A549 (cell line): ENCODE measurements at regions not wholly inside any gene's neighbourhood (a gene's known extent, or its start where the extent isn't known, plus 50 kb on each side); places are given as distances from the start of the nearest gene placed in this dataset.

Source experiments
- ATAC-seq, 2 experiments: fragments of 200-7000 bp in 1 of 2; fragments of >200 bp in 1 of 2; cut with Nextera tagmentation in 1 of 2; cut with Tn5 transposase in 1 of 2; 3 replicates each; pipeline versions ENCODE4 v1.8.0 to v1.9.1; 2018 to 2020; ENCODE audit warnings: mild to moderate bottlenecking in 1 of 2, moderate library complexity in 1 of 2
- CTCF ChIA-PET: fragments of 300-600 bp; sonication (Branson Sonifier 250); formaldehyde crosslinking; extraction: SDS; loops from one replicate; lab custom pipeline; 2021; ENCODE audit warnings: antibody characterized with exemption, inconsistent platforms; lab: Yijun Ruan, JAX
- POLR2A ChIA-PET: fragments of 350-600 bp; formaldehyde crosslinking; extraction: SDS; loops from one replicate; lab custom pipeline; 2021; ENCODE audit warnings: antibody characterized with exemption, inconsistent platforms; lab: Yijun Ruan, JAX
- DNase-seq, 2 experiments: peaks; one replicate each; pipeline versions ENCODE4 v3.0.0 to v3.0.0-alpha.2; 2011 to 2016; ENCODE audit warnings: low read depth in 1 of 2, low spot score in 1 of 2
- FAIRE-seq: peaks from 2 replicates; lab custom pipeline; 2011; peaks lifted over from hg19 to GRCh38; lab: Jason Lieb, UNC
- H3K27ac ChIP-seq, 2 experiments: fragments of >200 bp; sonication (Bioruptor Twin); formaldehyde crosslinking; 3 replicates each; pipeline ENCODE4 v1.5.1; 2016 to 2017
- H3K4me1 ChIP-seq: fragments of >200 bp; sonication (Bioruptor Twin); formaldehyde crosslinking; 3 replicates; pipeline ENCODE4 v1.6.1; 2016
- H3K4me2 ChIP-seq: fragments of >200 bp; sonication (Bioruptor Twin); formaldehyde crosslinking; 3 replicates; pipeline ENCODE4 v1.6.1; 2016
- H3K4me3 ChIP-seq: fragments of >200 bp; sonication (Bioruptor Twin); formaldehyde crosslinking; 3 replicates; pipeline ENCODE4 v1.5.1; 2016
- H3K9me3 ChIP-seq: fragments of >200 bp; sonication (Bioruptor Twin); formaldehyde crosslinking; 3 replicates; pipeline ENCODE4 v1.6.1; 2016
- BCL3 ChIP-seq: fragments of >200 bp; sonication (Bioruptor Twin); formaldehyde crosslinking; IDR thresholded peaks from 3 replicates; pipeline ENCODE4 v1.6.1; 2016
- BHLHE40 ChIP-seq: IDR thresholded peaks from 2 replicates; pipeline ENCODE4 v1.6.1; 2012; ENCODE audit warnings: low read depth, low read length, inconsistent platforms
- CBX8 ChIP-seq: fragments of 200-600 bp; sonication (generic); IDR thresholded peaks from 2 replicates; pipeline ENCODE4 v1.6.1; 2016
- CEBPB ChIP-seq, 2 experiments: fragments of >200 bp in 1 of 2; sonication (Bioruptor Twin) in 1 of 2; formaldehyde crosslinking in 1 of 2; IDR thresholded peaks; 2 replicates each; pipeline ENCODE4 v1.6.1; 2012 to 2016
- CHD2 ChIP-seq: fragments of 150-350 bp; IDR thresholded peaks from 2 replicates; pipeline ENCODE4 v1.6.1; 2014; ENCODE audit warnings: low read length; ENCODE audit not compliant: partially characterized antibody
- CHD4 ChIP-seq: fragments of 200-600 bp; sonication (generic); IDR thresholded peaks from 2 replicates; pipeline ENCODE4 v1.6.1; 2016; ENCODE audit warnings: antibody characterized with exemption, mild to moderate bottlenecking, borderline replicate concordance
- CTCF ChIP-seq: fragments of >200 bp; sonication (Bioruptor Twin); formaldehyde crosslinking; IDR thresholded peaks from 3 replicates; pipeline ENCODE4 v1.5.1; 2016
- EHMT2 ChIP-seq: fragments of 200-600 bp; sonication (generic); IDR thresholded peaks from 2 replicates; pipeline ENCODE4 v1.6.1; 2016; ENCODE audit warnings: antibody characterized with exemption, low read depth, mild to moderate bottlenecking, moderate library complexity
- ESRRA ChIP-seq: fragments of 150-350 bp; IDR thresholded peaks from 2 replicates; pipeline ENCODE4 v1.6.1; 2014; ENCODE audit warnings: mild to moderate bottlenecking, low read length, borderline replicate concordance
- HDAC2 ChIP-seq: fragments of 200-600 bp; sonication (generic); IDR thresholded peaks from 2 replicates; pipeline ENCODE4 v1.6.1; 2016
- HES2 ChIP-seq: fragments of >200 bp; sonication (Bioruptor Twin); formaldehyde crosslinking; IDR thresholded peaks from 2 replicates; pipeline ENCODE4 v1.6.1; 2016
- HOXA7 ChIP-seq: fragments of 250-450 bp; sonication (Bioruptor Pico); IDR thresholded peaks from 2 replicates; pipeline ENCODE4 v1.5.0; 2020; ENCODE audit warnings: mild to moderate bottlenecking, moderate library complexity
- MAX ChIP-seq: IDR thresholded peaks from 2 replicates; pipeline ENCODE4 v1.6.1; 2012
- MYC ChIP-seq: IDR thresholded peaks from 2 replicates; pipeline ENCODE4 v1.6.1; 2012; ENCODE audit warnings: mild to moderate bottlenecking, inconsistent platforms, low read length, improper control_type of control experiment, borderline replicate concordance
- NFE2L2 ChIP-seq: fragments of 150-350 bp; conservative IDR thresholded peaks from 2 replicates; pipeline ENCODE4 v1.6.1; 2014; ENCODE audit warnings: low read length
- NPAS2 ChIP-seq: fragments of 250-450 bp; sonication (Bioruptor Pico); IDR thresholded peaks from 2 replicates; pipeline ENCODE4 v1.8.0; 2022; ENCODE audit warnings: mild to moderate bottlenecking, moderate library complexity, borderline replicate concordance
- NR3C1 ChIP-seq: fragments of >200 bp; sonication (Bioruptor Twin); formaldehyde crosslinking; IDR thresholded peaks from 3 replicates; pipeline ENCODE4 v1.6.1; 2017
- PHF8 ChIP-seq: fragments of 200-600 bp; sonication (generic); IDR thresholded peaks from 2 replicates; pipeline ENCODE4 v1.6.1; 2016; ENCODE audit warnings: low read depth, mild to moderate bottlenecking, antibody characterized with exemption, moderate library complexity, borderline replicate concordance
- POLR2A ChIP-seq: IDR thresholded peaks from 2 replicates; pipeline ENCODE4 v1.6.1; 2012; ENCODE audit warnings: mild to moderate bottlenecking, low read length
- RAD21 ChIP-seq, 2 experiments: fragments of >200 bp in 1 of 2; sonication (Bioruptor Twin) in 1 of 2; formaldehyde crosslinking in 1 of 2; IDR thresholded peaks in 1 of 2; conservative IDR thresholded peaks in 1 of 2; 2 replicates in 1 of 2; 3 replicates in 1 of 2; pipeline ENCODE4 v1.6.1; 2012 to 2018; ENCODE audit warnings: inconsistent platforms in 1 of 2
- RARB ChIP-seq: fragments of 250-450 bp; sonication (Bioruptor Pico); IDR thresholded peaks from 2 replicates; pipeline ENCODE4 v1.8.0; 2021; ENCODE audit warnings: mild to moderate bottlenecking, moderate library complexity
- SMC3 ChIP-seq: fragments of >200 bp; sonication (Bioruptor Twin); formaldehyde crosslinking; IDR thresholded peaks from 3 replicates; pipeline ENCODE4 v1.6.1; 2018; ENCODE audit warnings: inconsistent platforms
- TFCP2L1 ChIP-seq: fragments of 250-450 bp; sonication (Bioruptor Pico); IDR thresholded peaks from 2 replicates; pipeline ENCODE4 v1.5.0; 2021; ENCODE audit warnings: mild to moderate bottlenecking
- TP53 ChIP-seq: fragments of 250-450 bp; sonication (Bioruptor Pico); IDR thresholded peaks from 2 replicates; pipeline ENCODE4 v1.5.0; 2021; ENCODE audit warnings: mild to moderate bottlenecking, moderate library complexity
- ZNF302 ChIP-seq: fragments of 250-450 bp; sonication (Bioruptor Pico); IDR thresholded peaks from 2 replicates; pipeline ENCODE4 v1.9.0; 2021; ENCODE audit warnings: inconsistent platforms, mild to moderate bottlenecking, moderate library complexity
- WGBS: methylation state at CpG from one replicate; pipeline ENCODE4 v1.1.6; 2017; ENCODE audit errors: missing lambda C conversion rate; 5-methylcytosine and 5-hydroxymethylcytosine counted together
- TF ChIP-seq, protein P1 (sequence below): IDR thresholded peaks from 2 replicates; pipeline ENCODE4 v1.6.1; 2012

GRCh38 chr4:14452764-14453163, 549.5 kb upstream of the CPEB2 start:
- POLR2A ChIA-PET, result no interaction called here
- Histone ChIP-seq H3K4me1 (no peaks in the 10 kb centered on the region), H3K4me2 (no peak overlapping the region), H3K4me3 (no peak overlapping the region), H3K27ac (no peak overlapping the region), H3K9me3 (no peaks in the 10 kb centered on the region)
- DNase-seq, result no peak
- ATAC-seq, result no peak
- WGBS, result 91% methylated on average over 6 of the region's 6 CpGs
- no peak for TF ChIP-seq SMC3
- TF ChIP-seq, protein P1, sequence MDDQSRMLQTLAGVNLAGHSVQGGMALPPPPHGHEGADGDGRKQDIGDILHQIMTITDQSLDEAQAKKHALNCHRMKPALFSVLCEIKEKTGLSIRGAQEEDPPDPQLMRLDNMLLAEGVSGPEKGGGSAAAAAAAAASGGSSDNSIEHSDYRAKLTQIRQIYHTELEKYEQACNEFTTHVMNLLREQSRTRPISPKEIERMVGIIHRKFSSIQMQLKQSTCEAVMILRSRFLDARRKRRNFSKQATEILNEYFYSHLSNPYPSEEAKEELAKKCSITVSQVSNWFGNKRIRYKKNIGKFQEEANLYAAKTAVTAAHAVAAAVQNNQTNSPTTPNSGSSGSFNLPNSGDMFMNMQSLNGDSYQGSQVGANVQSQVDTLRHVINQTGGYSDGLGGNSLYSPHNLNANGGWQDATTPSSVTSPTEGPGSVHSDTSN, result no peak
- TF ChIP-seq NPAS2, result no peak
- TF ChIP-seq TP53 (CRISPR knock-in tag), result no peak
- TF ChIP-seq CTCF, result no peak
- no peak for TF ChIP-seq POLR2A
- no peak for TF ChIP-seq RARB
- TF ChIP-seq HDAC2, result no peak
- no peak for TF ChIP-seq BCL3
- TF ChIP-seq CHD4, result no peak
- TF ChIP-seq CEBPB (IDR thresholded peaks at IDR 0.05), result no peak
- TF ChIP-seq NR3C1, result no peak
- no peak for TF ChIP-seq NFE2L2
- TF ChIP-seq ZNF302 (CRISPR knock-in tag), result no peak
- no peak for TF ChIP-seq HOXA7
- TF ChIP-seq HES2, result no peak
- TF ChIP-seq EHMT2, result no peak
- CTCF ChIA-PET, result no interaction called here
- FAIRE-seq, result no peak

GRCh38 chr4:14458463-14458862, 543.8 kb upstream of the CPEB2 start:
- ChIA-PET POLR2A (no interaction called here), CTCF (no interaction called here)
- H3K4me2 ChIP-seq, result no peak overlapping the region

More at GRCh38 chr4:14458463-14458862, 543.8 kb upstream of the CPEB2 start:
- TF ChIP-seq HDAC2 (no peak), ESRRA (no peak), RAD21 (conservative IDR thresholded peaks at IDR 0.05 in 1 of 2, IDR thresholded peaks at IDR 0.05 in 1 of 2) (no peak), MYC (no peak), HES2 (no peak), TFCP2L1 (no peak), PHF8 (no peak), MAX (no peak), BHLHE40 (no peak), CBX8 (no peak), NFE2L2 (no peak), CHD2 (no peak)
- ATAC-seq, result no peak
- no peak for FAIRE-seq
- Histone ChIP-seq H3K9me3 (no peaks in the 10 kb centered on the region), H3K4me1 (no peaks in the 10 kb centered on the region), H3K4me3 (no peak overlapping the region), H3K27ac (no peak overlapping the region)
- WGBS, result 91% methylated on average over 2 of the region's 2 CpGs
- no peak for DNase-seq
